Liver (tissue), 3 donors: ENCODE measurements at regions not wholly inside any gene's neighbourhood (a gene's known extent, or its start where the extent isn't known, plus 50 kb on each side); places are given as distances from the start of the nearest gene placed in this dataset.

Source experiments
- ATF3 ChIP-seq: IDR thresholded peaks from 2 replicates; pipeline ENCODE4 v1.6.1; 2016; ENCODE audit warnings: antibody characterized with exemption
- CTCF ChIP-seq: fragments of 150-350 bp; IDR thresholded peaks from 2 replicates; pipeline ENCODE4 v1.5.1; 2017; ENCODE audit warnings: improper control_type of control experiment, low read depth, low read length; ENCODE audit not compliant: missing input control
- EGR1 ChIP-seq, 2 donors: IDR thresholded peaks; 2 replicates each; pipeline ENCODE4 v1.6.1; 2016 to 2018; ENCODE audit warnings: antibody characterized with exemption in 2 of 2, low read depth in 2 of 2
- FOXA1 ChIP-seq: IDR thresholded peaks from 2 replicates; pipeline ENCODE4 v1.6.1; 2016; ENCODE audit warnings: antibody characterized with exemption
- GABPA ChIP-seq, 2 donors: IDR thresholded peaks in 1 of 2; conservative IDR thresholded peaks in 1 of 2; 2 replicates each; pipeline ENCODE4 v1.6.1; 2016; ENCODE audit warnings: antibody characterized with exemption in 2 of 2, mild to moderate bottlenecking in 1 of 2, moderate library complexity in 1 of 2
- HNF4G ChIP-seq: IDR thresholded peaks from 2 replicates; pipeline ENCODE4 v1.6.1; 2016; ENCODE audit warnings: antibody characterized with exemption
- JUND ChIP-seq, 2 donors: IDR thresholded peaks; 2 replicates each; pipeline ENCODE4 v1.6.1; 2016; ENCODE audit warnings: antibody characterized with exemption in 2 of 2
- MAX ChIP-seq: IDR thresholded peaks from 2 replicates; pipeline ENCODE4 v1.6.1; 2016; ENCODE audit warnings: antibody characterized with exemption
- RAD21 ChIP-seq, 2 donors: IDR thresholded peaks; 2 replicates each; pipeline ENCODE4 v1.6.1; 2016; ENCODE audit warnings: antibody characterized with exemption in 2 of 2, mild to moderate bottlenecking in 2 of 2
- REST ChIP-seq: IDR thresholded peaks from 2 replicates; pipeline ENCODE4 v1.6.1; 2016; ENCODE audit warnings: antibody characterized with exemption, mild to moderate bottlenecking
- SP1 ChIP-seq: IDR thresholded peaks from 2 replicates; pipeline ENCODE4 v1.6.1; 2018; ENCODE audit warnings: antibody characterized with exemption, mild to moderate bottlenecking
- TAF1 ChIP-seq: conservative IDR thresholded peaks from 2 replicates; pipeline ENCODE4 v1.6.1; 2016; ENCODE audit warnings: antibody characterized with exemption, mild to moderate bottlenecking
- YY1 ChIP-seq: IDR thresholded peaks from 2 replicates; pipeline ENCODE4 v1.6.1; 2016; ENCODE audit warnings: antibody characterized with exemption, mild to moderate bottlenecking
- ZBTB33 ChIP-seq: IDR thresholded peaks from 2 replicates; pipeline ENCODE4 v1.6.1; 2016; ENCODE audit warnings: antibody characterized with exemption
- donor health status: healthy.
- donor health status: healthy.

- TF ChIP-seq CTCF, result no peak
- no peak for TF ChIP-seq REST
- TF ChIP-seq JUND (IDR thresholded peaks at IDR 0.05), result no peak
- no peak for TF ChIP-seq FOXA1
- TF ChIP-seq MAX, result no peak
- no peak for TF ChIP-seq GABPA (IDR thresholded peaks at IDR 0.05 in 1 of 2, conservative IDR thresholded peaks at IDR 0.05 in 1 of 2)
- no peak for TF ChIP-seq RAD21 (IDR thresholded peaks at IDR 0.05)
- no peak for TF ChIP-seq ZBTB33
- TF ChIP-seq HNF4G, result no peak
- TF ChIP-seq TAF1, result no peak
- no peak for TF ChIP-seq EGR1 (IDR thresholded peaks at IDR 0.05; ENCODE audit: low read depth in 2 of 2)
- no peak for TF ChIP-seq YY1
- TF ChIP-seq ATF3, result no peak
- TF ChIP-seq SP1, result no peak
Measured at GRCh38 chr10:16192337-16192736, 244.5 kb upstream of the PTER start.
